Stimulated activated CD4-positive, alpha-beta T cell treated with anti-CD3 and anti-CD28 coated beads, Interleukin-12 subunit alpha, Interleukin-12 subunit beta, amount 100 ng/mL, for 48 hours (primary cell): ENCODE measurements at regions not wholly inside any gene's neighbourhood (a gene's known extent, or its start where the extent isn't known, plus 50 kb on each side); places are given as distances from the start of the nearest gene placed in this dataset.

ENCODE experiments used
- DNase-seq, 3 donors: peaks; one replicate each; pipeline ENCODE4 v3.0.0-alpha.2; 2020; ENCODE audit warnings: low read depth in 2 of 3, low spot score in 1 of 3

DNA sequence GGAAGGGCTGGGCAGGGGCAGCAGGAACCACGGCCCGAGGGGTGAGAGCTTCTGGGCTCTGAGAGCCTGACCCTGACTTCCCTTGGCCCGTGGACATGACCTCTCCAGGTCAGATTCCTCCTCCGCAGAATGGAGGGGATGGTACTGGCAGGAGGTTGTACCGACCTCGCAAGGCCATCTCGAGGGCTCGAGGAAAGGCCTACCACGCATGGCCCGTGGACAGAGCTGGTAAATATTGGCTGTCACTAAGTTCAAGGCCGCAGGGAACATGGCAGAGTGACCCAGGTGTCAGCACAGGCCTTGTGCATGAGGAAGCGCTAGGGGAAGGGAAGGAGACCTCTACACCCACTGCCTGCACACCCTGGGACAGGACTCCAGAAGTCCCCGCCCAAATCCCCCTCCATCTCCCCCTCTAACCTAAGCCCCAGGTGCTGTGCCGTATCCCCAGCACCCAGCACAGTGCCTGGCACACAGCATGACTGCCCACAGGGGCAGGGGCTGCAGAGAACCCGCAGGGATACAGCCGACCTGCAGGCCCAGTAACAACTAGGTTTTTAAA is 54.9 kb upstream of the PPP2R5C start:
- no peak for DNase-seq

DNA sequence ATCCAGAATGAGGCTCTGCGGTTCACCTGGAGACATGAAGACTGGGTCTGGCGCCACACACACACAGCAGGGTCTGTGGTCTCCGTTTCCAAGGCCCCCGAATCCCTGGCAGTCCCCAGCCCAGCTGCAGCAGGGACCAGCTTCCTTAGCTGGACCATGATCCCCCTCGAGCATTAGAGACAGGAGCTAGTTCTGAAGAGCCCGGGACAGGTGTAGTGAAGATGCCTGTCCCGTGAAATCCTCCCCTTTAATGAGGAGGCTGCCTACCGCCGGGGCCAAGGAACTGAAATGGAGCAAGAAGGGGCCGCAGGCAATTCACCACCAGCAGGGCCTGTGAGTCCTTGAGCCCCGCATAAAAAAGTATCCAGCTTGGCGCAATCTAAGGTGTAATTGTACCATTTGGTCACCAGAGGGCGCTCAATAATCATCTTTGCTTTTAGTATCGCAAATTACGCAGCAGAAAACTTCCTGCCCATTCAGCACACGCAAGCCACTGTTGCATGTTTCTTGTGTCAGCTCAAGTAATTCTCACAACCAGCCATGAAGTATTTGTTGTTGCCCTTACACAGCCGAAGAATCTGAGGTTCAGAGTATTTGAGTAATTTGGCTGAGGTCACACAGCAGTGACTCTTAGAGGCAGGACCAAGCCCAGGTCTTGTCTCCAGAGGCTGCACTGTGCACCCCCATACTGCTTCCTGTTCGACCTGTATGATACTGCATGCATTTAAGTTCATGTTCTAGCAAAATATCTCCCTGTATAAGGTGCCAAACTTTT is 54.3 kb upstream of the PPP2R5C start:
- peak in 2 of 3 donors; percentile 25 to 81 for DNase-seq

DNA sequence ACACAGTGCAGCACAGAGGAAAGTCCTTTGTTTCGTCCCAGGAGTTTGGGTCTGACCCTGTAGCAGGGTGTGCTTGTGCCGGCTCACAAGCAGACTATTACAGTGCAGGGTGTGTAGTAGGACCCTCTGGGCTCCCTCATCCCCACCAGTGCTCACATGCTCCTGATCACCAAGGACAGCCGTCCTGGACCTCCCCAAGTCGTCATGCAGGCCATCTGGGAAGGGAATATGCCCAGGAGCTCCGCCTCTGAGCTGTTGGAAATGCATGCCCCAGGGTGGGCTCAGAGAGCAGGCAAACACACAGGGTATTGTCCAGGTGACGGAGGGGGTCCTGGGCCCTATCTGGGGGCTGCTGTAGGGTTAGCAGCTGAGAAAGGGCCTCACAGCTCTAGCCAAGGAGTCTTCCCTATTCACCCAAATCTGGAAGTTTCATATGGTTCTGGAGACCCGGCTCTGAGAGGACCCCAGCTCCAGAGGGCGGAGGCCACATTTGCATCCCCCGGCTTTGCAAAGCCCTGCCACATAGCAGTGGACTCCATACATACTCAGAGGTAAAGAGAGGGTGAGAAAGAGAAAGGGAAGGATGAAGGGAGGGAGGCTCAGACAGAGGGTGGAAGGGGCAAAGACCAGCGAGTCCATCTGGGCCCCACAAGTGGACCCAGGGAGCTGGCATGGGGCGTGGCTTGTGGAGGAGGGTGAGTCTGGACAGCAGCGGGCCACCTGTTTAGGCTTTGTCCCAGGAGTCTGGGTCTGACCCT is 53.5 kb upstream of the PPP2R5C start:
- DNase-seq = no peak

DNA sequence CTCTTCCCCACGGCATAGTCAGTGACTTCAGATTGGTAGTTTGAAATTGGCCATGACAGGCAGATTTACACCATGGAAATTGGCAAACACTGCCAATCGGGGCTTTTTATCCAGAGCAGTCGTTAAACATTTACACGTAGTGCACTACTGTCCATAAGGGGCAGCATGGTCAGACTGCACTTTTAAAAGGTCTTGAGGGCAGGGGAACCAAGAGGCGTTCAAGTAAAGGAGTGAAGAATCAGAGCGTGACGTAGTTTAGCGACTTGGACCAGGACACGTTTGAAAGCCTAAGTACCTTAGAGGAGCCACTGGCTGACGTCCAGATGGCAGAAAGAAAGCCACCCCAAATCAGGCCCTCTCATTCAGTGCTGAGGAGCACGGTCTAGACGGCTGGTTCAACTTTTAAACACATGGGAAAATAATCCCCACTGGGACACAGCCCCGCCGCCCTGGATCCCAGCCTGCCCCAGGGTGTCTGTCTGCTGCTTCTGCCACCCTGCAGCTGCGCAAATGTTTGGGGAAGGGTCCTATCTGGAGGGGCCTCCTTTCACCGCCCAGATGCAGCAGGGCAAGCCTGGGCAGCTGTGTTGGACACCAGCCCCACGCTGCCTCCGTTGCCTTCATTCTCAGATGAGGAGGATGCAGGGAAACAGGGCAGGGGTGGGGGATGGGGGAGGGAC is 52.5 kb upstream of the PPP2R5C start:
- no peak for DNase-seq

DNA sequence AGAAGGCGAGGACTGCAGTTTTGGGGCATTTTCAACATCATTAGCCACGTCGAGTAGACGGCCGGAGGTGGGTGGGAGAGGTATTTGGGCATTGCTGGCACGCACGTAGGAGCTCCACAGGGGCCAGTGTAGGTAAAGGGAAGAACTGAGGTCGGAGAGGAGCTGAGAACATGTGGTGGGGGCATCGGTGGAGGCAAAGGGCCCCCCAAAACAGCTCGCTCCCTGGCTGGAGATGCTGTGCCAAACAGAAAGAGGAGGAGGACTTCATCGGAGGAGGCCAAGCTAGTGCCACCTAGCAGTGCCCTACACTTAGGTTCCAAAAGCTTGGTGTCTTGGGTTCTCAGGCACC is 52.0 kb upstream of the PPP2R5C start:
- no peak for DNase-seq

DNA sequence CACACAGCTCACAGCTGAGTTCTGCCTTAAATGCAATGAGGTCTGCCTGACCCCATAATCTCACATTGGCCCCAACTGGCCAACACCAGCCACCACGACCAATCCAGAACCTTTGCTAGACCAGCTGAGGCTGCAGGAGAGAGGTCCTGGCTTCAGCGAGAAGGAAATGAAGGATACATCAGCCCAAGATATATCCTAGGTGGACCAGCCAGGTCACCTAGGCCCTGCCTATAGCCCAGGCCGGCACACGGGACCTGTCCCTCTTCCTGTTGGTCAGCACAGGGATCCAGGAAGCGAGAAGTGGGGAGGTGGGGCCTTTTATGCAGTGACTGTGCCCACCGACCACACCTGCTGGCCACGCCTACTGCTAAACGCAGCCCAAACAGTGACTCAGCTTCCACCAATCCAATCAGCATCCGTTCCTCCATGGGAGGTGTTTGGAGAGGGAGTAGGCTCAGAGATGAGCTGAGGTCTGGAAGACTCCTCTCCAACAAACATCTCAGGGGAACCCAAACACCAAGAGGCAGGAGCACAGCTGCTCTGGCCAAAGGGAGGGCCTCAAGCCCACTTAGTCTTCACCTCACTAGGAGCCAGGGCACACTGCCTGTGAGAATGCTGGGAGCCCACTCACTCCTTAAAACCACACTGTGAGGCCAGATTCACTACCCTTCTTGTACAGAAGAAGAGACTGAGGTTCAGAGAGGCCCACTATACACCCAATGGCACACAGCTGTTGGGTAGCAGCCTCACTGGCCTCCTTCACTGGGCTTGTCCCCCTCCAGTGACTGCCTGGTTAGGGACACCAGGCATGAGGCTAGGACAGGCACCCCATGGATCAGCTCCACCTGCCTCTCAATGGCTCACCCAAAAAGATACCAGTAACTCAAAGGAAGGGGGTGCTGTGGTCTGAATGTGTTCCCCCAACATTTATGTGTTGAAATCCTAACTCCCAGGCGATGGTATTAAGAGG is 51.3 kb upstream of the PPP2R5C start:
- no peak for DNase-seq

DNA sequence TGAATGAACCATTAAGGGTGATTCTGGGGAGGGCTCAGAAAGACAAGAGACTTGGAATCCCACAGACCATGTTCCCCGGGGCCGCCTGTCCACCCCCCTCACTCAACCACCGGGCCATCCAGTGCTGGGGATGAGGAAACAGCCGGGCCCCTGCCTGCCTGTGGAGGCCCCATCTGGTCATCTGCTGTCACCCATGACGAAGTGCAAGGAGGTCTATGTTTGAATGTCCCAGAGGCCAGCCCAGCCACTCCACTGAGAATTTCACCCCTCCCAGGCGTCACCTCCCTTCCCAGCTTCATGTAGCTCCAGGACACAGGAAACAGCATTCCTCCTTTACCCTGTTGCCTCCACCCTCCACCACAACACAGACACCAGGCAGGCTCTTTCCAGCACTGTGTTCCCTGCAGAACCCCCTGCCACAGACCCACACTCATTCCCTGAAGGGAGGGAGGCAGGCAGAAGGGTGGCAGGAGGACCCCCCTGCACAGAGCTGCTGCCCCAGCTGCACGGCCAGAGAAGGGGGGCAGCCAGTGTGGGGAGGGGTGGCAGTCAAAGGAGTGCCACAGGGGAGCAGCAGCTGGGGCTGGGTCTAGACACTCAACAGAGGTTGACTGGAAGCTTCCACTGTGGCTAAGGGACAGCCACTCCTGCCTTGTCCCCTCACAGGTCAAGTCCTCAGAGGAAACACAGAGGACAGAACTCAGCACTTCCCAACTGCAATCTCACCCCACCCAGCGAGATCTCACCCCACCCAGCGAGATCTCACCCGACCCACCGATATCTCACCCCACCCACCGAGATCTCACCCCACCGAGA is 50.3 kb upstream of the PPP2R5C start:
- no peak for DNase-seq
